ENCODE measurements at regions not wholly inside any gene's neighbourhood (a gene's known extent, or its start where the extent isn't known, plus 50 kb on each side); places are given as distances from the start of the nearest gene placed in this dataset.

- Mint-ChIP-seq H3K9me3 (no peaks in the 10 kb centered on the region), H3K27me3 (no peaks in the 10 kb centered on the region), H3K4me3 (no peak overlapping the region), H3K27ac (no peak overlapping the region), H3K36me3 (no peaks in the 10 kb centered on the region), H3K4me1 (peaks cover 0 to 3% (median 0%) of the 10 kb centered on the region in 4 donors)
- H3K4me3 ChIP-seq (ENCODE audit: low read length in 2 of 2), result no peak overlapping the region
- H3K4me1 ChIP-seq (ENCODE audit: insufficient read depth, low read length), result no peaks in the 10 kb centered on the region
- CTCF ChIA-PET (ENCODE audit: partially characterized antibody), result no interaction called here
- H3K27ac ChIP-seq (ENCODE audit: low read depth, low read length), result no peak overlapping the region
- intact Hi-C loops (cut with micrococcal nuclease), result no loop called here
- no peaks in the 10 kb centered on the region for H3K36me3 ChIP-seq (ENCODE audit: insufficient read depth, low read length)
- no peak for DNase-seq
- POLR2A ChIA-PET (ENCODE audit: partially characterized antibody), result no interaction called here
- no peaks in the 10 kb centered on the region for H3K27me3 ChIP-seq (ENCODE audit: insufficient read depth, low read length)
- no peaks in the 10 kb centered on the region for H3K9me3 ChIP-seq (ENCODE audit: control insufficient read depth in 1 of 2, low read length in 2 of 2)
Measured at GRCh38 chr4:78691971-78692821, 84.0 kb upstream of the BMP2K start.

DNA sequence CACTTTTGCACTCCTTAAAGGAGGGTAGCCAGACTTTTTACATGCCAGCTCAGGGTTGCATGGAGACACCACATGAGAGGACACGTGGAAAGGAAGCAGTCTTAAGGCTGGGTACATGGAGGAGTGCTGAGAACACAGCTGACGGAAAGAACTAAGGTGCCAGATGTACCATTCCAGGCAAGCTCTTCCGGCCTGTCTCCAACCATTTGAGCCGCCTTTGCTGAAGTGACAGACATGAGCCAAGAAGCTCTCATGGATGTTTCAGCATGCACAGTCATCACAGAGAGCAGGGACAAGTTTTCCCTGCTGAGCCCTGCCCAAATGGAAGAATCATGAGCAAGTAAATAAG, 83.4 kb upstream of the BMP2K start:
- H3K9me3 Mint-ChIP-seq, result no peaks in the 10 kb centered on the region
- Histone ChIP-seq H3K9me3 (ENCODE audit: control insufficient read depth in 1 of 2, low read length in 2 of 2) (no peaks in the 10 kb centered on the region), H3K4me1 (ENCODE audit: insufficient read depth, low read length) (no peaks in the 10 kb centered on the region), H3K27me3 (ENCODE audit: insufficient read depth, low read length) (no peaks in the 10 kb centered on the region), H3K27ac (ENCODE audit: low read depth, low read length) (no peak overlapping the region), H3K36me3 (ENCODE audit: insufficient read depth, low read length) (no peaks in the 10 kb centered on the region), H3K4me3 (ENCODE audit: low read length in 2 of 2) (no peak overlapping the region)
- ChIA-PET CTCF (ENCODE audit: partially characterized antibody) (no interaction called here), POLR2A (ENCODE audit: partially characterized antibody) (no interaction called here)
- intact Hi-C loops (cut with micrococcal nuclease), result no loop called here
- H3K4me1 Mint-ChIP-seq, result peaks cover 0 to 3% (median 0%) of the 10 kb centered on the region in 4 donors
- no peak overlapping the region for H3K4me3 Mint-ChIP-seq
- no peaks in the 10 kb centered on the region for H3K36me3 Mint-ChIP-seq
- H3K27me3 Mint-ChIP-seq, result no peaks in the 10 kb centered on the region
- DNase-seq, result no peak
- no peak overlapping the region for H3K27ac Mint-ChIP-seq

GRCh38 chr4:78693777-78694456, 82.2 kb upstream of the BMP2K start:
- no peaks in the 10 kb centered on the region for H3K36me3 ChIP-seq (ENCODE audit: insufficient read depth, low read length)
- Mint-ChIP-seq H3K27me3 (no peaks in the 10 kb centered on the region), H3K27ac (no peak overlapping the region), H3K9me3 (no peaks in the 10 kb centered on the region), H3K4me1 (peaks cover 0 to 3% (median 0%) of the 10 kb centered on the region in 4 donors), H3K36me3 (no peaks in the 10 kb centered on the region), H3K4me3 (no peak overlapping the region)
- ChIA-PET CTCF (ENCODE audit: partially characterized antibody) (no interaction called here), POLR2A (ENCODE audit: partially characterized antibody) (no interaction called here)
- no peak overlapping the region for H3K4me3 ChIP-seq (ENCODE audit: low read length in 2 of 2)
- H3K4me1 ChIP-seq (ENCODE audit: insufficient read depth, low read length), result no peaks in the 10 kb centered on the region
- H3K27ac ChIP-seq (ENCODE audit: low read depth, low read length), result no peak overlapping the region
- H3K9me3 ChIP-seq (ENCODE audit: control insufficient read depth in 1 of 2, low read length in 2 of 2), result no peaks in the 10 kb centered on the region
- intact Hi-C loops (cut with micrococcal nuclease), result no loop called here
- DNase-seq, result no peak
- no peaks in the 10 kb centered on the region for H3K27me3 ChIP-seq (ENCODE audit: insufficient read depth, low read length)

- CTCF ChIA-PET (ENCODE audit: partially characterized antibody), result interaction anchor here (1.5 kb wide), 1 partner anchor 9 kb away, joined by 3 read pairs; no protein-coding TSS in a partner anchor
Measured at GRCh38 chr4:78694457-78694787, 81.7 kb upstream of the BMP2K start.

DNA sequence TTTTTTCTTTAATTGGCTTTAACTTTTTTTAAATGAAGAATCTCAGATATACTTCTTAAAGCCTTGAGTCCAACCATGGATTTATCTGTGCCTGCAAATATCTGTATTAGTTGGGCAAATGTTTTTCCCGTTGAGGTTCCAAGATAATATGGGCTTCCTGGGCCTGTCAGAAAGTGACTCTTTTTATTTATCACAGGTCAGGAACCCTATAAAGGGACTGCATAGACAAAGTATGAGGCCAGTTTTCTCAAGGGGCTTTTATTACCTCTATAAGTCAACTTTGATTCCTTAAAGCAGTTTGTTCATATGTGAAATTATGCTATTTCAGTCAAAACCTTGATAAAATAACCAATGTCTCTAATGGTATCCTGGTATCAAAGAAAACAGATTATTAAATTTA, 80.2 kb upstream of the BMP2K start:
- DNase-seq, result no peak
- no peaks in the 10 kb centered on the region for H3K27me3 ChIP-seq (ENCODE audit: insufficient read depth, low read length)
- Mint-ChIP-seq H3K36me3 (no peaks in the 10 kb centered on the region), H3K27ac (no peak overlapping the region), H3K9me3 (no peaks in the 10 kb centered on the region), H3K4me1 (peaks cover 0 to 3% (median 0%) of the 10 kb centered on the region in 4 donors), H3K27me3 (no peaks in the 10 kb centered on the region), H3K4me3 (no peak overlapping the region)
- intact Hi-C loops (cut with micrococcal nuclease), result no loop called here
- ChIA-PET CTCF (ENCODE audit: partially characterized antibody) (interaction anchor here (1.5 kb wide), 1 partner anchor 11 kb away, joined by 3 read pairs; no protein-coding TSS in a partner anchor), POLR2A (ENCODE audit: partially characterized antibody) (no interaction called here)
- H3K4me3 ChIP-seq (ENCODE audit: low read length in 2 of 2), result no peak overlapping the region
- H3K4me1 ChIP-seq (ENCODE audit: insufficient read depth, low read length), result no peaks in the 10 kb centered on the region
- H3K27ac ChIP-seq (ENCODE audit: low read depth, low read length), result no peak overlapping the region
- no peaks in the 10 kb centered on the region for H3K9me3 ChIP-seq (ENCODE audit: control insufficient read depth in 1 of 2, low read length in 2 of 2)
- no peaks in the 10 kb centered on the region for H3K36me3 ChIP-seq (ENCODE audit: insufficient read depth, low read length)

More at GRCh38 chr4:78694457-78694787, 81.7 kb upstream of the BMP2K start:
- Histone ChIP-seq H3K9me3 (ENCODE audit: control insufficient read depth in 1 of 2, low read length in 2 of 2) (no peaks in the 10 kb centered on the region), H3K4me3 (ENCODE audit: low read length in 2 of 2) (no peak overlapping the region), H3K4me1 (ENCODE audit: insufficient read depth, low read length) (no peaks in the 10 kb centered on the region), H3K27me3 (ENCODE audit: insufficient read depth, low read length) (no peaks in the 10 kb centered on the region), H3K36me3 (ENCODE audit: insufficient read depth, low read length) (no peaks in the 10 kb centered on the region), H3K27ac (ENCODE audit: low read depth, low read length) (no peak overlapping the region)
- H3K27ac Mint-ChIP-seq, result no peak overlapping the region
- POLR2A ChIA-PET (ENCODE audit: partially characterized antibody), result no interaction called here
- intact Hi-C loops (cut with micrococcal nuclease), result no loop called here
- no peak for DNase-seq
- peaks cover 0 to 3% (median 0%) of the 10 kb centered on the region in 4 donors for H3K4me1 Mint-ChIP-seq
- H3K36me3 Mint-ChIP-seq, result no peaks in the 10 kb centered on the region
- H3K9me3 Mint-ChIP-seq, result no peaks in the 10 kb centered on the region
- H3K27me3 Mint-ChIP-seq, result no peaks in the 10 kb centered on the region
- H3K4me3 Mint-ChIP-seq, result no peak overlapping the region

GRCh38 chr4:78703079-78703478, 73.1 kb upstream of the BMP2K start:
- Mint-ChIP-seq H3K27me3 (no peaks in the 10 kb centered on the region), H3K27ac (no peak overlapping the region), H3K9me3 (peaks cover 2 to 23% (median 17%) of the 10 kb centered on the region in 8 donors), H3K4me1 (no peaks in the 10 kb centered on the region), H3K4me3 (no peak overlapping the region), H3K36me3 (no peaks in the 10 kb centered on the region)
- ChIA-PET POLR2A (ENCODE audit: partially characterized antibody) (no interaction called here), CTCF (ENCODE audit: partially characterized antibody) (no interaction called here)
- H3K4me1 ChIP-seq (ENCODE audit: insufficient read depth, low read length), result no peaks in the 10 kb centered on the region
- DNase-seq, result no peak
- no peak overlapping the region for H3K27ac ChIP-seq (ENCODE audit: low read depth, low read length)
- H3K36me3 ChIP-seq (ENCODE audit: insufficient read depth, low read length), result no peaks in the 10 kb centered on the region
- no peaks in the 10 kb centered on the region for H3K27me3 ChIP-seq (ENCODE audit: insufficient read depth, low read length)
- intact Hi-C loops (cut with micrococcal nuclease), result no loop called here
- no peaks in the 10 kb centered on the region for H3K9me3 ChIP-seq (ENCODE audit: control insufficient read depth in 1 of 2, low read length in 2 of 2)
- no peak overlapping the region for H3K4me3 ChIP-seq (ENCODE audit: low read length in 2 of 2)

DNA sequence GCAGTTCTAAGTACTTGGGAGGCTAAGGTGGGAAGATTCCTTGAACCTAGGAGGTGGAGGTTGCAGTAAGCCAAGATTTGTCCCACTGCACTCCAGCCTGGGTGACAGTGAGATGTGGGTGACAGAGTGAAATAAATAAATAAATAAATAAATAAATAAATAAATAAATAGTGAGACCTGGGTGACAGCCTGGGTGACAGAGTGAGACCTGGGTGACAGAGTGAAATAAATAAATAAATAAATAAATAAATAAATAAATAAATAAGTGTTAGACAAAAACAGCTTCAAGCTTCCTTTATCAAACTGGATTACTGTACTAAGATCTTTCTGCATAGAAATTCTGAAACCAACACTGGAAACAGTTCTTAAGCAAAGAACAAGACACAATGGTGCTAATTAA, 71.8 kb upstream of the BMP2K start:
- ChIA-PET CTCF (ENCODE audit: partially characterized antibody) (no interaction called here), POLR2A (ENCODE audit: partially characterized antibody) (no interaction called here)
- H3K27ac ChIP-seq (ENCODE audit: low read depth, low read length), result no peak overlapping the region
- no peaks in the 10 kb centered on the region for H3K27me3 ChIP-seq (ENCODE audit: insufficient read depth, low read length)
- intact Hi-C loops (cut with micrococcal nuclease), result no loop called here
- H3K9me3 ChIP-seq (ENCODE audit: control insufficient read depth in 1 of 2, low read length in 2 of 2), result no peaks in the 10 kb centered on the region
- H3K4me3 ChIP-seq (ENCODE audit: low read length in 2 of 2), result no peak overlapping the region
- Mint-ChIP-seq H3K27ac (no peak overlapping the region), H3K4me3 (no peak overlapping the region), H3K4me1 (no peaks in the 10 kb centered on the region), H3K36me3 (no peaks in the 10 kb centered on the region), H3K9me3 (peaks cover 2 to 23% (median 17%) of the 10 kb centered on the region in 8 donors), H3K27me3 (no peaks in the 10 kb centered on the region)
- H3K4me1 ChIP-seq (ENCODE audit: insufficient read depth, low read length), result no peaks in the 10 kb centered on the region
- DNase-seq, result no peak
- H3K36me3 ChIP-seq (ENCODE audit: insufficient read depth, low read length), result no peaks in the 10 kb centered on the region

Measured in CD4-positive, alpha-beta memory T cell (primary cell).